Prostate gland (tissue), 2 donors: ENCODE measurements at regions not wholly inside any gene's neighbourhood (a gene's known extent, or its start where the extent isn't known, plus 50 kb on each side); places are given as distances from the start of the nearest gene placed in this dataset.

ENCODE experiments used
- POLR2A ChIP-seq: fragments of 450-650 bp; IDR thresholded peaks from one replicate; pipeline ENCODE4 v1.6.1; 2016; ENCODE audit warnings: antibody characterized with exemption, mild to moderate bottlenecking
- TF ChIP-seq, protein P1 (sequence below), 4 experiments: fragments of 200-600 bp in 2 of 4; fragments of 450-650 bp in 2 of 4; sonication (generic) in 2 of 4; IDR thresholded peaks; 1 replicate in 3 of 4; 2 replicates in 1 of 4; pipeline ENCODE4 v1.5.1; 2016 to 2019; ENCODE audit warnings: antibody characterized with exemption in 4 of 4, mild to moderate bottlenecking in 2 of 4, moderate library complexity in 2 of 4

DNA sequence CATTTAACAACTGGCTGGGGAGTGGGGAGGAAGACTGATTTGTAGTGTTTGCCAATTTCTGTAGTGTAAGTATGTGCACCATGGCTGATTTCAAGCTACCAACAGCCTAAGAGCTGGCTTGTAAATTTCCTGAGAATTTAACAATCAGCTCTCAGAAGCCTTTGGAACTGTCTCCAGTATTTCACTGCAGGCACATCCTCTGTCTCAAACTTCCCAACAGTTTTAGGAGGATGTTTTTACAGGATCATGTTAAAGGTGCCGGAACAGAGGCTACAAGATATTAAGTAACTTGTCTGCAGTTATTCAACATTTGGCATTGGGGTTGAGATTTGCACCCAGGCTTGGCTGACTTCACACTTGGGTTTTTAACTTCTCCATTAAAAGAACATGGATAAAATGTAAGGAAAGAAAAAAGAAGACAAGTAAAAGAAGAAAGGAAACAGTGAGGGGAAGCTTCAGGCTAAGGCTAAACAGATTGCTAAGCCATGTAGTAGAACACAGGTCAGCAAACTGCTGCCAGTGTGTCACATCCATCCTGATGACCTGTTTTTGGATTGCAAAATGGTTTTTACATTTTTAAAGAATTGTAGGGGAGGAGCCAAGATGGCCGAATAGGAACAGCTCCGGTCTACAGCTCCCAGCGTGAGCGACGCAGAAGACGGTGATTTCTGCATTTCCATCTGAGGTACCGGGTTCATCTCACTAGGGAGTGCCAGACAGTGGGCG is 204.8 kb upstream of the SESN3 start:
- TF ChIP-seq, protein P1, sequence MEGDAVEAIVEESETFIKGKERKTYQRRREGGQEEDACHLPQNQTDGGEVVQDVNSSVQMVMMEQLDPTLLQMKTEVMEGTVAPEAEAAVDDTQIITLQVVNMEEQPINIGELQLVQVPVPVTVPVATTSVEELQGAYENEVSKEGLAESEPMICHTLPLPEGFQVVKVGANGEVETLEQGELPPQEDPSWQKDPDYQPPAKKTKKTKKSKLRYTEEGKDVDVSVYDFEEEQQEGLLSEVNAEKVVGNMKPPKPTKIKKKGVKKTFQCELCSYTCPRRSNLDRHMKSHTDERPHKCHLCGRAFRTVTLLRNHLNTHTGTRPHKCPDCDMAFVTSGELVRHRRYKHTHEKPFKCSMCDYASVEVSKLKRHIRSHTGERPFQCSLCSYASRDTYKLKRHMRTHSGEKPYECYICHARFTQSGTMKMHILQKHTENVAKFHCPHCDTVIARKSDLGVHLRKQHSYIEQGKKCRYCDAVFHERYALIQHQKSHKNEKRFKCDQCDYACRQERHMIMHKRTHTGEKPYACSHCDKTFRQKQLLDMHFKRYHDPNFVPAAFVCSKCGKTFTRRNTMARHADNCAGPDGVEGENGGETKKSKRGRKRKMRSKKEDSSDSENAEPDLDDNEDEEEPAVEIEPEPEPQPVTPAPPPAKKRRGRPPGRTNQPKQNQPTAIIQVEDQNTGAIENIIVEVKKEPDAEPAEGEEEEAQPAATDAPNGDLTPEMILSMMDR (IDR thresholded peaks at IDR 0.05), result no peak
- TF ChIP-seq POLR2A, result no peak
